Adrenal gland (tissue), 9 donors: ENCODE measurements at regions not wholly inside any gene's neighbourhood (a gene's known extent, or its start where the extent isn't known, plus 50 kb on each side); places are given as distances from the start of the nearest gene placed in this dataset.
"Not testable (repeated sequence)": the region's sequence is repeated elsewhere in the genome, so short reads cannot be mapped to it uniquely, and the experiment has no call there.

Source experiments
- DNase-seq, 7 donors: peaks; one replicate each; pipeline ENCODE4 v3.0.0-alpha.2; 2019 to 2020
- H3K27ac ChIP-seq, 5 donors: fragments of 200-600 bp; sonication (generic) in 4 of 5; 1 replicate in 3 of 5; 2 replicates in 2 of 5; pipeline versions ENCODE4 v1.5.1 to v1.8.0; 2016 to 2020; ENCODE audit warnings: mild to moderate bottlenecking in 1 of 5
- H3K27me3 ChIP-seq: fragments of 200-600 bp; 2 replicates; pipeline ENCODE4 v1.8.0; 2021
- H3K36me3 ChIP-seq, 2 donors: fragments of 200-600 bp; replicated peaks in 1 of 2; 1 replicate in 1 of 2; 2 replicates in 1 of 2; pipeline versions ENCODE4 v1.5.1 to v1.8.0; 2018 to 2022
- H3K4me1 ChIP-seq, 2 donors: fragments of 200-600 bp; replicated peaks in 1 of 2; 1 replicate in 1 of 2; 2 replicates in 1 of 2; pipeline versions ENCODE4 v1.5.1 to v1.8.0; 2018 to 2021
- H3K4me3 ChIP-seq, 4 donors: fragments of 200-600 bp; sonication (generic) in 3 of 4; one replicate each; pipeline ENCODE4 v1.5.1; 2016 to 2018
- H3K9me3 ChIP-seq, 3 donors: fragments of 200-600 bp; sonication (generic) in 1 of 3; replicated peaks in 1 of 3; 1 replicate in 2 of 3; 2 replicates in 1 of 3; pipeline versions ENCODE4 v1.5.1 to v1.8.0; 2016 to 2021
- POLR2A ChIP-seq, 2 donors: fragments of 450-650 bp; IDR thresholded peaks; one replicate each; pipeline ENCODE4 v1.6.1; 2017; ENCODE audit warnings: antibody characterized with exemption in 2 of 2, mild to moderate bottlenecking in 2 of 2, moderate library complexity in 1 of 2
- WGBS, 4 donors: extraction: QIAGEN DNeasy Blood & Tissue Kit in 2 of 4; methylation state at CpG; one replicate each; pipeline versions ENCODE4 v1.1.5 to v1.1.7; 2013 to 2017; 5-methylcytosine and 5-hydroxymethylcytosine counted together
- intact Hi-C, 2 donors: fragments of 100-400 bp; cut with DNase I; formaldehyde crosslinking; loops; one replicate each; pipeline versions ENCODE4 v1.14.1 to v1.15.0; 2022 to 2023
- TF ChIP-seq, protein P1 (sequence below), 6 experiments: fragments of 450-650 bp in 4 of 6; fragments of 200-600 bp in 2 of 6; sonication (generic) in 1 of 6; IDR thresholded peaks; 1 replicate in 5 of 6; 2 replicates in 1 of 6; pipeline versions ENCODE4 v1.5.1 to v1.8.0; 2016 to 2021; ENCODE audit warnings: antibody characterized with exemption in 6 of 6, mild to moderate bottlenecking in 2 of 6, moderate library complexity in 1 of 6
- donor health status: healthy with polysubstance abuse.
- donor health status: Bipolar disorder and iron deficiency.
- donor health status: DM: yes; HTN: yes; CAD: no.
- donor health status: DM: no; HTN: no; CAD: no.
- donor health status: DM: no; HTN: no; CAD: no.

DNA sequence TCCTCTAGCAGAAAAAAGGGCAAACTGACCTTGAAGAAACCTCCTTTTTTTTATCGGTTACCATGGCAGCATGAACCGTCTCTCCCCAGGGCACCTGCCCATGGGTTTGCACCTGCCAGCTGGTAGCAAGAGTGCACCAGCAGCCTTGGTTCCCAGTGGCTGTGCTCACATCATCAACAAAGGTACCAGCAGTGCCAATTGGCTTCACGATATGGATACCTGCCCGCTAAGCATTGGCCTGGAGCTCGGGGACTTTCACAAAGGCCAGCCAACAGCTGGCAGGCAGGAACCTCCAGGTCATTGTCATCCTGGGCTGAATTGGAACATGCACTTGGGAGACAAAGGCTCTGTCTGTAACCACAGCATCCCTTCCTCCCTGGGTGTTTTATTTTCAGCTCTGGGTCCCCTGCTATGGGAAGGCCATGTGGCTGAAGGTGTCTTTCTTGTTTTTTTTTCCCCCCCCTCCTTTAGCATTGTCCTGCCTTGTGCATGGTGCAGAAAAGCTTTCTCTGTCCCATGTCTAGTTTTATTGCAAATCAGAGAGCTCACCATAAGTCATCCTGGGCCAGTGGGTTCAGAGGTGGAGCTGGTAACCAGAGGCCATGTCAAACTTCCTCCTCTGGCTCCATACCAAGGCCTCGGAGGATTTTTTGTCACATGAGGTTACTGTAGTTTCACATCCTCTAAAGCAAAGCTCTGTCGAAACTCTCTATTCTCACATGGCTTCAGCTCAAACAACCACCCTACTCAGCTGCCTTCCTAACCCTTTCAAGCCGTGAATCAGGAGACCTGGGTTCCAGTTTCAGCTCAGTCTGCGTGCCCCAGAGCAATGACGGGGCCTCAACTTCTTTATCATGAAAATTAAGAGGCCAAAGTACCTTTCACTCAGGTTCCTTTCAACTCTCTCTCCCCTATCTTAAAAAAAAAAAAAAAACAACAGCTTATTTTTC, 145.5 kb upstream of the MAP3K1 start:
- Histone ChIP-seq H3K27ac (peak overlapping the region in 2 of 5 donors; percentile 26 to 54), H3K4me1 (peaks cover 0 to 15% of the 10 kb centered on the region in 2 donors), H3K27me3 (no peaks in the 10 kb centered on the region), H3K36me3 (no peaks in the 10 kb centered on the region), H3K9me3 (no peaks in the 10 kb centered on the region), H3K4me3 (no peak overlapping the region)
- peak; percentile 30 to 77 (median 59) for DNase-seq
- intact Hi-C loops: no loop called here
- TF ChIP-seq, protein P1, sequence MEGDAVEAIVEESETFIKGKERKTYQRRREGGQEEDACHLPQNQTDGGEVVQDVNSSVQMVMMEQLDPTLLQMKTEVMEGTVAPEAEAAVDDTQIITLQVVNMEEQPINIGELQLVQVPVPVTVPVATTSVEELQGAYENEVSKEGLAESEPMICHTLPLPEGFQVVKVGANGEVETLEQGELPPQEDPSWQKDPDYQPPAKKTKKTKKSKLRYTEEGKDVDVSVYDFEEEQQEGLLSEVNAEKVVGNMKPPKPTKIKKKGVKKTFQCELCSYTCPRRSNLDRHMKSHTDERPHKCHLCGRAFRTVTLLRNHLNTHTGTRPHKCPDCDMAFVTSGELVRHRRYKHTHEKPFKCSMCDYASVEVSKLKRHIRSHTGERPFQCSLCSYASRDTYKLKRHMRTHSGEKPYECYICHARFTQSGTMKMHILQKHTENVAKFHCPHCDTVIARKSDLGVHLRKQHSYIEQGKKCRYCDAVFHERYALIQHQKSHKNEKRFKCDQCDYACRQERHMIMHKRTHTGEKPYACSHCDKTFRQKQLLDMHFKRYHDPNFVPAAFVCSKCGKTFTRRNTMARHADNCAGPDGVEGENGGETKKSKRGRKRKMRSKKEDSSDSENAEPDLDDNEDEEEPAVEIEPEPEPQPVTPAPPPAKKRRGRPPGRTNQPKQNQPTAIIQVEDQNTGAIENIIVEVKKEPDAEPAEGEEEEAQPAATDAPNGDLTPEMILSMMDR (IDR thresholded peaks at IDR 0.05): no peak
- no peak for TF ChIP-seq POLR2A (IDR thresholded peaks at IDR 0.05)
- WGBS, 4 donors: 54 to 60% (median 57%) methylated on average over 8 to 10 of the region's 10 CpGs

- no peak overlapping the region for H3K27ac ChIP-seq
- H3K36me3 ChIP-seq: no peaks in the 10 kb centered on the region
- no peak for TF ChIP-seq POLR2A (IDR thresholded peaks at IDR 0.05)
- TF ChIP-seq, protein P1 (IDR thresholded peaks at IDR 0.05): no peak
- H3K4me3 ChIP-seq: no peak overlapping the region
- no peaks in the 10 kb centered on the region for H3K9me3 ChIP-seq
- peaks cover 0 to 15% of the 10 kb centered on the region in 2 donors for H3K4me1 ChIP-seq
- 72 to 80% (median 74%) methylated on average over 5 of the region's 5 CpGs for WGBS, 4 donors
- no peak for DNase-seq
- intact Hi-C loops: no loop called here
- no peaks in the 10 kb centered on the region for H3K27me3 ChIP-seq
These were observed 146.4 kb upstream of the MAP3K1 start for GRCh38 chr5:56668996-56669395.

GRCh38 chr5:56667692-56668091, 147.7 kb upstream of the MAP3K1 start:
- no peaks in the 10 kb centered on the region for H3K9me3 ChIP-seq
- H3K36me3 ChIP-seq: no peaks in the 10 kb centered on the region
- no peaks in the 10 kb centered on the region for H3K27me3 ChIP-seq
- no peak overlapping the region for H3K27ac ChIP-seq
- intact Hi-C loops: no loop called here
- WGBS, 4 donors: 77 to 96% (median 94%) methylated on average over 1 of the region's 1 CpG
- no peak for DNase-seq
- no peak overlapping the region for H3K4me3 ChIP-seq
- peaks cover 0 to 15% of the 10 kb centered on the region in 2 donors for H3K4me1 ChIP-seq
- TF ChIP-seq POLR2A (IDR thresholded peaks at IDR 0.05): no peak
- TF ChIP-seq, protein P1 (IDR thresholded peaks at IDR 0.05): no peak

DNA sequence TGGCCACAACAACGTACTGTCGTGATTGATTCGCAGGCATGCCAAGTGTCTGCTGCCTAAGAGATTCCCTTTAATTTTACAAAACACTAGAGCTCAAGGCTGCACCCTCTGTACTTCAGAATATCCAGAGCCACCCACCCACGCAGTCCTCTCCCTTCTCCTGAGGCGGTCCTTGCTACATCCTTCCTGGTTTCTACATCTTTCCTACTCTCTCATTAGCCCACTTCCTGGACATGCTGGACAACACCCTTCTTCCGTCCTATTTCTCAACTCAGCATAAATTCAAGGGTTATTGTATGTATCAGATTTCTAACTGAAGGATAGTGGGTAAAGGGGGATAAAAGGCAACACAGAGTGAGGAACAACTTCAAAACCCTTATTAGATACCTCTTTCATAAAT, 148.4 kb upstream of the MAP3K1 start:
- WGBS, 4 donors: 76 to 86% (median 83%) methylated on average over 5 to 6 of the region's 6 CpGs
- Histone ChIP-seq H3K4me1 (peaks cover 0 to 15% of the 10 kb centered on the region in 2 donors), H3K4me3 (no peak overlapping the region), H3K36me3 (no peaks in the 10 kb centered on the region), H3K27ac (no peak overlapping the region), H3K27me3 (no peaks in the 10 kb centered on the region), H3K9me3 (no peaks in the 10 kb centered on the region)
- peak in 1 of 7 donors; percentile 12 for DNase-seq
- TF ChIP-seq, protein P1 (IDR thresholded peaks at IDR 0.05): no peak
- TF ChIP-seq POLR2A (IDR thresholded peaks at IDR 0.05): no peak
- intact Hi-C loops: no loop called here

DNA sequence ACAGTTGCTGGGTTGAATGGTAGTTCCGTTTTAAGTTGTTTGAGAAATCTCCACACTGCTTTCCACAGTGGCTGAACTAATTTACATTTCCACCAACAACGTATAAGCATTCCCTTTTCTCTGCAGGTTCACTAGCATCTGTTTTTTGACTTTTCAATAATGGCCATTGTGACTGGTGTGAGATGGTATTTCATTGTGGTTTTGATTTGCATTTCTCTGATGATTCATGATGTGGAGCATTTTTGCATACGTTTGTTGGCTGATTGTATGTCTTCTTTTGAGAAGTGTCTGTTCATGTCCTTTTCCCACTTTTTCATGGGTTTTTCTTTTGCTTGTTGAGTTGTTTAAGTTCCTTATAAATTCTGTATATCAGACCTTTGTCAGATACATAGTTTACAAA, 150.2 kb upstream of the MAP3K1 start:
- intact Hi-C loops, H3K27me3 ChIP-seq, H3K9me3 ChIP-seq, H3K4me3 ChIP-seq, DNase-seq, H3K27ac ChIP-seq, H3K4me1 ChIP-seq, H3K36me3 ChIP-seq: not testable (repeated sequence)
- 66 to 80% (median 75%) methylated on average over 3 of the region's 3 CpGs for WGBS, 4 donors
